ENCODE measurements at regions not wholly inside any gene's neighbourhood (a gene's known extent, or its start where the extent isn't known, plus 50 kb on each side); places are given as distances from the start of the nearest gene placed in this dataset.

GRCh38 chr16:6967796-6968320 is 364.8 kb upstream of the RBFOX1 start:
- H3K4me1 ChIP-seq (ENCODE audit: insufficient read depth, low read length), result no peaks in the 10 kb centered on the region
- in situ Hi-C loops (cut with HindIII; ENCODE audit: extremely low pct_ligation_motif_present, low pct_unique_long_range_greater_than_20kb) (no loop called here), intact Hi-C loops (cut with micrococcal nuclease; ENCODE audit: unreplicated experiment) (no loop called here)
- no peak for TF ChIP-seq DMAP1 (CRISPR knock-in tag; IDR thresholded peaks at IDR 0.05)
- TF ChIP-seq ZNF362 (CRISPR knock-in tag; IDR thresholded peaks at IDR 0.05; ENCODE audit: borderline replicate concordance), result no peak
- H3K27ac ChIP-seq (ENCODE audit: extremely low read length, insufficient read depth, low read length), result no peak overlapping the region
- POLR2A ChIA-PET, result no interaction called here
- no peaks in the 10 kb centered on the region for H3K27me3 ChIP-seq (ENCODE audit: control insufficient read depth in 1 of 2, insufficient read depth in 2 of 2, low read length in 2 of 2)
- FAIRE-seq, result no peak
- H4K20me1 ChIP-seq (ENCODE audit: insufficient read depth, low read length), result no peaks in the 10 kb centered on the region
- H3K4me3 ChIP-seq (replicated peaks in 1 of 3; ENCODE audit: insufficient read depth in 1 of 3, low read depth in 2 of 3, low read length in 3 of 3), result no peak overlapping the region
- no peak overlapping the region for H3K9ac ChIP-seq (ENCODE audit: insufficient read depth, low read depth, low read length)
- no peak for ATAC-seq
- H3K4me2 ChIP-seq (ENCODE audit: low read depth, low read length), result no peak overlapping the region
- no TSS peak for BruUV-seq (replicated peaks)
- CTCF ChIA-PET (ENCODE audit: low intra/inter-chr PET ratio, low total read pairs), result no interaction called here
- H3K36me3 ChIP-seq (replicated peaks in 1 of 2; ENCODE audit: control insufficient read depth in 1 of 2, insufficient read depth in 2 of 2, low read length in 2 of 2), result no peaks in the 10 kb centered on the region
- no peaks in the 10 kb centered on the region for H3K9me3 ChIP-seq (ENCODE audit: low read length)
- 4% methylated on average over 9 of the region's 10 CpGs for WGBS (ENCODE audit: low lambda C conversion rate)
- no peaks in the 10 kb centered on the region for H3K79me2 ChIP-seq (ENCODE audit: insufficient read depth, low read length)
- H2AFZ ChIP-seq (ENCODE audit: low read length), result no peak overlapping the region
- DNase-seq (ENCODE audit: low spot score), result no peak

DNA sequence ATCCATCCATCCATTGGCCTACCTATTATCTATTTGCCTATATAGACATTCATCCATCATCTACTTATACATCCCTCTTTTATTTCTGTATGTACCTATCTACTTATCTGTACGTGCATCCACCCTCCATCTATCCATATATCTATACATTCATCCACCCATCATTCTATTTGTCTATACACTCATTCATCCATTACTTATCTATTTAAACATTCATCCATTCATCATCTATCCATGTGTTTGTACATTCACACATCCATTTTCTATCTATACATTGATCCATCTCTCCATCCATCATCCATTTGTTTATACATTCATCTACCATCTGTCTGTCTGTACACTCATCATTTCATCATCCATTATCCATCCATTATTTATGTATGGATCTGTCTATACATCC is 365.7 kb upstream of the RBFOX1 start:
- ChIA-PET POLR2A (no interaction called here), CTCF (ENCODE audit: low intra/inter-chr PET ratio, low total read pairs) (no interaction called here)
- Histone ChIP-seq H3K36me3 (replicated peaks in 1 of 2; ENCODE audit: control insufficient read depth in 1 of 2, insufficient read depth in 2 of 2, low read length in 2 of 2) (no peaks in the 10 kb centered on the region), H3K9ac (ENCODE audit: insufficient read depth, low read depth, low read length) (no peak overlapping the region), H4K20me1 (ENCODE audit: insufficient read depth, low read length) (no peaks in the 10 kb centered on the region), H3K4me2 (ENCODE audit: low read depth, low read length) (no peak overlapping the region), H3K4me1 (ENCODE audit: insufficient read depth, low read length) (no peaks in the 10 kb centered on the region), H3K27ac (ENCODE audit: extremely low read length, insufficient read depth, low read length) (no peak overlapping the region), H3K79me2 (ENCODE audit: insufficient read depth, low read length) (no peaks in the 10 kb centered on the region), H3K9me3 (ENCODE audit: low read length) (no peaks in the 10 kb centered on the region), H3K4me3 (replicated peaks in 1 of 3; ENCODE audit: insufficient read depth in 1 of 3, low read depth in 2 of 3, low read length in 3 of 3) (no peak overlapping the region), H2AFZ (ENCODE audit: low read length) (no peak overlapping the region), H3K27me3 (ENCODE audit: control insufficient read depth in 1 of 2, insufficient read depth in 2 of 2, low read length in 2 of 2) (no peaks in the 10 kb centered on the region)
- no peak for FAIRE-seq
- TF ChIP-seq, protein P1, sequence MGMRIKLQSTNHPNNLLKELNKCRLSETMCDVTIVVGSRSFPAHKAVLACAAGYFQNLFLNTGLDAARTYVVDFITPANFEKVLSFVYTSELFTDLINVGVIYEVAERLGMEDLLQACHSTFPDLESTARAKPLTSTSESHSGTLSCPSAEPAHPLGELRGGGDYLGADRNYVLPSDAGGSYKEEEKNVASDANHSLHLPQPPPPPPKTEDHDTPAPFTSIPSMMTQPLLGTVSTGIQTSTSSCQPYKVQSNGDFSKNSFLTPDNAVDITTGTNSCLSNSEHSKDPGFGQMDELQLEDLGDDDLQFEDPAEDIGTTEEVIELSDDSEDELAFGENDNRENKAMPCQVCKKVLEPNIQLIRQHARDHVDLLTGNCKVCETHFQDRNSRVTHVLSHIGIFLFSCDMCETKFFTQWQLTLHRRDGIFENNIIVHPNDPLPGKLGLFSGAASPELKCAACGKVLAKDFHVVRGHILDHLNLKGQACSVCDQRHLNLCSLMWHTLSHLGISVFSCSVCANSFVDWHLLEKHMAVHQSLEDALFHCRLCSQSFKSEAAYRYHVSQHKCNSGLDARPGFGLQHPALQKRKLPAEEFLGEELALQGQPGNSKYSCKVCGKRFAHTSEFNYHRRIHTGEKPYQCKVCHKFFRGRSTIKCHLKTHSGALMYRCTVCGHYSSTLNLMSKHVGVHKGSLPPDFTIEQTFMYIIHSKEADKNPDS (CRISPR knock-in tag; IDR thresholded peaks at IDR 0.05), result no peak
- TF ChIP-seq, protein P2, sequence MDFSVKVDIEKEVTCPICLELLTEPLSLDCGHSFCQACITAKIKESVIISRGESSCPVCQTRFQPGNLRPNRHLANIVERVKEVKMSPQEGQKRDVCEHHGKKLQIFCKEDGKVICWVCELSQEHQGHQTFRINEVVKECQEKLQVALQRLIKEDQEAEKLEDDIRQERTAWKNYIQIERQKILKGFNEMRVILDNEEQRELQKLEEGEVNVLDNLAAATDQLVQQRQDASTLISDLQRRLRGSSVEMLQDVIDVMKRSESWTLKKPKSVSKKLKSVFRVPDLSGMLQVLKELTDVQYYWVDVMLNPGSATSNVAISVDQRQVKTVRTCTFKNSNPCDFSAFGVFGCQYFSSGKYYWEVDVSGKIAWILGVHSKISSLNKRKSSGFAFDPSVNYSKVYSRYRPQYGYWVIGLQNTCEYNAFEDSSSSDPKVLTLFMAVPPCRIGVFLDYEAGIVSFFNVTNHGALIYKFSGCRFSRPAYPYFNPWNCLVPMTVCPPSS (IDR thresholded peaks at IDR 0.05), result 0 out of 2 replicates have a peak, but pooled peaks have one; percentile 38
- TF ChIP-seq NCOA1 (CRISPR knock-in tag; IDR thresholded peaks at IDR 0.05), result no peak
- peak; percentile 92; the same call in 1 of the 2 replicates for TF ChIP-seq ARNT (IDR thresholded peaks at IDR 0.05)
- TF ChIP-seq PHB2 (IDR thresholded peaks at IDR 0.05; ENCODE audit: partially characterized antibody), result peak; percentile 75
- peak; percentile 15; the same call in 1 of the 2 replicates for TF ChIP-seq ATF7 (IDR thresholded peaks at IDR 0.05)
- no peak for TF ChIP-seq ATF7 (CRISPR knock-in tag; IDR thresholded peaks at IDR 0.05)
- no peak for TF ChIP-seq ZBTB7A (CRISPR knock-in tag; IDR thresholded peaks at IDR 0.05)
- TF ChIP-seq ETV6 (CRISPR knock-in tag; conservative IDR thresholded peaks at IDR 0.05), result no peak
- 1% methylated on average over 1 of the region's 1 CpG for WGBS (ENCODE audit: low lambda C conversion rate)
- no peak for DNase-seq (ENCODE audit: low spot score)
- no TSS peak for BruUV-seq (replicated peaks)
- intact Hi-C loops (cut with micrococcal nuclease; ENCODE audit: unreplicated experiment), result no loop called here
- in situ Hi-C loops (cut with HindIII; ENCODE audit: extremely low pct_ligation_motif_present, low pct_unique_long_range_greater_than_20kb), result no loop called here
- no peak for ATAC-seq

All from HepG2 (cell line).